SK-N-MC (cell line): ENCODE measurements at regions not wholly inside any gene's neighbourhood (a gene's known extent, or its start where the extent isn't known, plus 50 kb on each side); places are given as distances from the start of the nearest gene placed in this dataset.
A peak's percentile ranks its signal among the peaks of the same experiment; 100 is the strongest.

Experiments used
- DNase-seq: peaks from one replicate; pipeline ENCODE4 v3.0.0-alpha.2; 2011; ENCODE audit warnings: low read depth, low spot score
- H3K27ac ChIP-seq: fragments of 200-600 bp; sonication (generic); 2 replicates; pipeline ENCODE4 v1.5.1; 2016; ENCODE audit warnings: mixed run types
- H3K36me3 ChIP-seq: fragments of 200-600 bp; sonication (generic); 2 replicates; pipeline ENCODE4 v1.6.1; 2017; ENCODE audit warnings: antibody characterized with exemption, low read length, mixed read lengths; ENCODE audit not compliant: insufficient read depth
- H3K4me3 ChIP-seq: fragments of 200-600 bp; sonication (generic); 2 replicates; pipeline ENCODE4 v1.5.1; 2016
- H3K9ac ChIP-seq: fragments of 200-600 bp; sonication (generic); 2 replicates; pipeline ENCODE4 v1.8.0; 2017; ENCODE audit warnings: mixed run types, mixed read lengths; ENCODE audit not compliant: insufficient read length
- H3K9me3 ChIP-seq: fragments of 200-600 bp; sonication (generic); 2 replicates; pipeline ENCODE4 v1.6.1; 2017; ENCODE audit warnings: low read depth, mild to moderate bottlenecking, antibody characterized with exemption, low read length, moderate library complexity, mixed read lengths
- EZH2 ChIP-seq: fragments of 200-600 bp; sonication (generic); IDR thresholded peaks from one replicate; pipeline ENCODE4 v1.6.1; 2017; ENCODE audit warnings: antibody characterized with exemption
- FOXP2 ChIP-seq: optimal IDR thresholded peaks from 2 replicates; pipeline ENCODE3; 2011; ENCODE audit warnings: mild to moderate bottlenecking, moderate library complexity; ENCODE audit not compliant: insufficient read depth; ENCODE audit errors: extremely low read length, control extremely low read depth
- POLR2AphosphoS5 ChIP-seq: IDR thresholded peaks from 2 replicates; pipeline ENCODE4 v1.6.1; 2012; ENCODE audit warnings: mild to moderate bottlenecking, low read depth, low read length, borderline replicate concordance

- H3K36me3 ChIP-seq: no peaks in the 10 kb centered on the region
- TF ChIP-seq EZH2 (no peak), FOXP2 (no peak), POLR2AphosphoS5 (no peak)
- DNase-seq: no peak
- no peak overlapping the region for H3K27ac ChIP-seq
- H3K4me3 ChIP-seq: no peak overlapping the region
- H3K9ac ChIP-seq: no peak overlapping the region
- H3K9me3 ChIP-seq: no peaks in the 10 kb centered on the region
Observed at GRCh38 chr3:71890356-71890931, 105.5 kb upstream of the PROK2 start.

- TF ChIP-seq FOXP2 (no peak), POLR2AphosphoS5 (no peak), EZH2 (no peak)
- Histone ChIP-seq H3K4me3 (no peak overlapping the region), H3K27ac (no peak overlapping the region), H3K9me3 (no peaks in the 10 kb centered on the region), H3K9ac (no peak overlapping the region), H3K36me3 (no peaks in the 10 kb centered on the region)
- no peak for DNase-seq
Observed at GRCh38 chr3:71887256-71887655, 102.3 kb upstream of the PROK2 start.

- H3K27ac ChIP-seq: no peak overlapping the region
Observed at GRCh38 chr3:71885006-71885405, 100.1 kb upstream of the PROK2 start.

GRCh38 chr3:71881732-71882131, 96.8 kb upstream of the PROK2 start:
- Histone ChIP-seq H3K36me3 (no peaks in the 10 kb centered on the region), H3K4me3 (no peak overlapping the region), H3K9me3 (no peaks in the 10 kb centered on the region), H3K27ac (no peak overlapping the region), H3K9ac (no peak overlapping the region)
- no peak for DNase-seq
- TF ChIP-seq FOXP2: no peak
- no peak for TF ChIP-seq POLR2AphosphoS5
- no peak for TF ChIP-seq EZH2

More at GRCh38 chr3:71885006-71885405, 100.1 kb upstream of the PROK2 start:
- TF ChIP-seq EZH2 (no peak), FOXP2 (no peak), POLR2AphosphoS5 (no peak)
- Histone ChIP-seq H3K4me3 (no peak overlapping the region), H3K36me3 (no peaks in the 10 kb centered on the region), H3K9me3 (no peaks in the 10 kb centered on the region), H3K9ac (no peak overlapping the region)
- DNase-seq: no peak

GRCh38 chr3:71881041-71881440, 96.1 kb upstream of the PROK2 start:
- H3K4me3 ChIP-seq: no peak overlapping the region
- no peak for DNase-seq
- TF ChIP-seq FOXP2 (no peak), EZH2 (no peak), POLR2AphosphoS5 (no peak)
- H3K9ac ChIP-seq: no peak overlapping the region
- no peaks in the 10 kb centered on the region for H3K9me3 ChIP-seq
- no peaks in the 10 kb centered on the region for H3K36me3 ChIP-seq
- no peak overlapping the region for H3K27ac ChIP-seq

- Histone ChIP-seq H3K9me3 (no peaks in the 10 kb centered on the region), H3K4me3 (no peak overlapping the region), H3K36me3 (no peaks in the 10 kb centered on the region), H3K9ac (no peak overlapping the region), H3K27ac (no peak overlapping the region)
- TF ChIP-seq EZH2: no peak
- DNase-seq: no peak
Observed at GRCh38 chr3:71879089-71879488, 94.1 kb upstream of the PROK2 start.

- DNase-seq: no peak
- no peak for TF ChIP-seq FOXP2
- no peak for TF ChIP-seq EZH2
- no peak for TF ChIP-seq POLR2AphosphoS5
- no peak overlapping the region for H3K9ac ChIP-seq
- H3K4me3 ChIP-seq: no peak overlapping the region
- no peaks in the 10 kb centered on the region for H3K9me3 ChIP-seq
- no peaks in the 10 kb centered on the region for H3K36me3 ChIP-seq
- no peak overlapping the region for H3K27ac ChIP-seq
Observed at GRCh38 chr3:71876135-71877105, 91.5 kb upstream of the PROK2 start.

GRCh38 chr3:71875461-71875947, 90.6 kb upstream of the PROK2 start:
- Histone ChIP-seq H3K36me3 (no peaks in the 10 kb centered on the region), H3K27ac (no peak overlapping the region), H3K9me3 (no peaks in the 10 kb centered on the region), H3K9ac (no peak overlapping the region), H3K4me3 (no peak overlapping the region)
- TF ChIP-seq EZH2: no peak
- TF ChIP-seq FOXP2: no peak
- no peak for TF ChIP-seq POLR2AphosphoS5
- peak; percentile 5 for DNase-seq

GRCh38 chr3:71874618-71875017, 89.7 kb upstream of the PROK2 start:
- H3K9ac ChIP-seq: no peak overlapping the region
- H3K4me3 ChIP-seq: no peak overlapping the region
- H3K36me3 ChIP-seq: no peaks in the 10 kb centered on the region
- no peaks in the 10 kb centered on the region for H3K9me3 ChIP-seq
- no peak for DNase-seq
- TF ChIP-seq EZH2 (no peak), FOXP2 (no peak), POLR2AphosphoS5 (no peak)
- H3K27ac ChIP-seq: no peak overlapping the region
